ENCODE measurements at regions not wholly inside any gene's neighbourhood (a gene's known extent, or its start where the extent isn't known, plus 50 kb on each side); places are given as distances from the start of the nearest gene placed in this dataset.

DNA sequence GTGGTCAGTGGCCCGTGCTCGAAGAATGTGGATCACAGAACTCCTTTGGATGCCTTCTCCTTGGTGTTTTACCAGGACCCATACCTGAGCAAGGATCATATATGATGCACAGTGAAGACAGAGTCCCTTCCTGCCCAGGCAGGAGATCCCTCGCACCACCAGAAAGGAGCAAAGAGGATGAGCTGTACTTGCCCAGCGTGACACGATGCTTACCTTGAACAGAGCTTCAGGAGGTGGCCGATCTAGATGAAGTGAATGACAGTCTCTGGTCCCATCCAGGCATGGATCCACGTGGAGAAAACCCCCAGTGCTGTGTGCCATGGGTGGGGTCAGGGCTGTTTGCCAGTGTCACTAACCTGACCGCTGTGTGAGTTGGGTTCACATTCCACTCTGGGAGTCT is 455.4 kb downstream of the GADD45G start:
- TF ChIP-seq, protein P1, sequence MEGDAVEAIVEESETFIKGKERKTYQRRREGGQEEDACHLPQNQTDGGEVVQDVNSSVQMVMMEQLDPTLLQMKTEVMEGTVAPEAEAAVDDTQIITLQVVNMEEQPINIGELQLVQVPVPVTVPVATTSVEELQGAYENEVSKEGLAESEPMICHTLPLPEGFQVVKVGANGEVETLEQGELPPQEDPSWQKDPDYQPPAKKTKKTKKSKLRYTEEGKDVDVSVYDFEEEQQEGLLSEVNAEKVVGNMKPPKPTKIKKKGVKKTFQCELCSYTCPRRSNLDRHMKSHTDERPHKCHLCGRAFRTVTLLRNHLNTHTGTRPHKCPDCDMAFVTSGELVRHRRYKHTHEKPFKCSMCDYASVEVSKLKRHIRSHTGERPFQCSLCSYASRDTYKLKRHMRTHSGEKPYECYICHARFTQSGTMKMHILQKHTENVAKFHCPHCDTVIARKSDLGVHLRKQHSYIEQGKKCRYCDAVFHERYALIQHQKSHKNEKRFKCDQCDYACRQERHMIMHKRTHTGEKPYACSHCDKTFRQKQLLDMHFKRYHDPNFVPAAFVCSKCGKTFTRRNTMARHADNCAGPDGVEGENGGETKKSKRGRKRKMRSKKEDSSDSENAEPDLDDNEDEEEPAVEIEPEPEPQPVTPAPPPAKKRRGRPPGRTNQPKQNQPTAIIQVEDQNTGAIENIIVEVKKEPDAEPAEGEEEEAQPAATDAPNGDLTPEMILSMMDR (conservative IDR thresholded peaks at IDR 0.05 in 1 of 2, IDR thresholded peaks at IDR 0.05 in 1 of 2; ENCODE audit: extremely low read depth in 1 of 2, insufficient read depth in 1 of 2, low read depth in 1 of 2, low read length in 2 of 2), result no peak
- no peak for TF ChIP-seq EZH2 (IDR thresholded peaks at IDR 0.05; ENCODE audit: borderline replicate concordance, low read length)

All from mammary epithelial cell (primary cell).